GM12873 (cell line): ENCODE measurements at regions not wholly inside any gene's neighbourhood (a gene's known extent, or its start where the extent isn't known, plus 50 kb on each side); places are given as distances from the start of the nearest gene placed in this dataset.

Experiments
- TF ChIP-seq, protein P1 (sequence below): IDR thresholded peaks from 2 replicates; pipeline ENCODE4 v1.5.1; 2012; ENCODE audit warnings: low read depth, mild to moderate bottlenecking, moderate library complexity, low read length, control low read depth; ENCODE audit not compliant: insufficient read depth; ENCODE audit errors: missing control alignments

DNA sequence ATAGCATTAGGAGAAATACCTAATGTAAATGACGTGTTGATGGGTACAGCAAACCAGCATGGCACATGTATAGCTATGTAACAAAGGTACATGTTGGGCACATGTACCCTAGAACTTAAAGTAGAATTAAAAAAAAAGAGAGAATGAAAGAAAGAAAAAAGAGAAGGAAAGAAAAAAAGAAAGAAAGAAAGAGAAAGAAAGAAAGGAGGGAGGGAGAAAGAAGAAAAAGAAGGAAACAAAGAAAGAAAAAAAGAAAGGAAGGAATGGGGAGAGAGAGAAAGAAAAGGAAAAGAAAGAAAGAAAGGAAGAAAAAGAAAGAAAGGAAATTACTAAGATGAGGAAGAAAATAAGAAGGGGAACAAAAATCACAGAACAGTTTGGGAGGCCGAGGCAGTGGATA is 925.5 kb downstream of the LRFN5 start:
- TF ChIP-seq, protein P1, sequence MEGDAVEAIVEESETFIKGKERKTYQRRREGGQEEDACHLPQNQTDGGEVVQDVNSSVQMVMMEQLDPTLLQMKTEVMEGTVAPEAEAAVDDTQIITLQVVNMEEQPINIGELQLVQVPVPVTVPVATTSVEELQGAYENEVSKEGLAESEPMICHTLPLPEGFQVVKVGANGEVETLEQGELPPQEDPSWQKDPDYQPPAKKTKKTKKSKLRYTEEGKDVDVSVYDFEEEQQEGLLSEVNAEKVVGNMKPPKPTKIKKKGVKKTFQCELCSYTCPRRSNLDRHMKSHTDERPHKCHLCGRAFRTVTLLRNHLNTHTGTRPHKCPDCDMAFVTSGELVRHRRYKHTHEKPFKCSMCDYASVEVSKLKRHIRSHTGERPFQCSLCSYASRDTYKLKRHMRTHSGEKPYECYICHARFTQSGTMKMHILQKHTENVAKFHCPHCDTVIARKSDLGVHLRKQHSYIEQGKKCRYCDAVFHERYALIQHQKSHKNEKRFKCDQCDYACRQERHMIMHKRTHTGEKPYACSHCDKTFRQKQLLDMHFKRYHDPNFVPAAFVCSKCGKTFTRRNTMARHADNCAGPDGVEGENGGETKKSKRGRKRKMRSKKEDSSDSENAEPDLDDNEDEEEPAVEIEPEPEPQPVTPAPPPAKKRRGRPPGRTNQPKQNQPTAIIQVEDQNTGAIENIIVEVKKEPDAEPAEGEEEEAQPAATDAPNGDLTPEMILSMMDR: no peak

DNA sequence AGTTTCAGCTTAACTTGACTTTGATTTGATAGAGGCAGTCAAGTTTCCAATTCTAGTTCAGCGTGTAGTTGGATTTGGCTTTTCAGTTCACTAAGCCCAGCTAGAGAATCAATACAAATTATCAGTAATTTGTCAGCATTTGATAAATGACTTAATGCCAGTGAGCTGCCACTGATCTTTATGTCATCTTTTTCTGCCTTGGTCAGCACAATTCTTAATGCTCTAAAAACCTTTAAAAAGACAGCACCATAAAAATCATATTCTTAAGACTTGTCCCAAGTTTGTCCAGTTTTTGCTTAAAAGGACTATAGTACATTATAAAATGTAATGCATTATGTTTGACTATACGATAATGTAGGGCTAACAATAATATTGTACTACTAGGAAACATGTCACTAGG is 920.5 kb downstream of the LRFN5 start:
- TF ChIP-seq, protein P1: no peak

DNA sequence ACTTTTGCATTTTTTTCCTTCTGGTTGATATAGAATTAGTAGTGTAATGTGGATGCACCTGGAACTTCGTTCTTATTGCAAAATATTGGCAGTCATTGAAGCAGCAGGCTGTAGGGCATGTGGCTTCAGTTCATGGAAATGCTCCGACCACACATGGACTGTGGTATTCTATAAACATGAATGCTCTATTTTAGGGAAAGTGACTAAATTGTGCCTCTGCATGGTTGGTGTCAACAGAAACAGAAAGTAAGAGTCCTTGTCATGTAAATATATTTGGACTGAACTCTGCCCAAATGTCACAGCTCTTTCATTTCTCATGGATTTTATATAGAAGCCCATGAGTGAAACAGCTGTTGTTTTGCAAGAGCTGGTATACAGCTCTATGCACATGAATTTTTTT is 917.0 kb downstream of the LRFN5 start:
- TF ChIP-seq, protein P1: no peak

DNA sequence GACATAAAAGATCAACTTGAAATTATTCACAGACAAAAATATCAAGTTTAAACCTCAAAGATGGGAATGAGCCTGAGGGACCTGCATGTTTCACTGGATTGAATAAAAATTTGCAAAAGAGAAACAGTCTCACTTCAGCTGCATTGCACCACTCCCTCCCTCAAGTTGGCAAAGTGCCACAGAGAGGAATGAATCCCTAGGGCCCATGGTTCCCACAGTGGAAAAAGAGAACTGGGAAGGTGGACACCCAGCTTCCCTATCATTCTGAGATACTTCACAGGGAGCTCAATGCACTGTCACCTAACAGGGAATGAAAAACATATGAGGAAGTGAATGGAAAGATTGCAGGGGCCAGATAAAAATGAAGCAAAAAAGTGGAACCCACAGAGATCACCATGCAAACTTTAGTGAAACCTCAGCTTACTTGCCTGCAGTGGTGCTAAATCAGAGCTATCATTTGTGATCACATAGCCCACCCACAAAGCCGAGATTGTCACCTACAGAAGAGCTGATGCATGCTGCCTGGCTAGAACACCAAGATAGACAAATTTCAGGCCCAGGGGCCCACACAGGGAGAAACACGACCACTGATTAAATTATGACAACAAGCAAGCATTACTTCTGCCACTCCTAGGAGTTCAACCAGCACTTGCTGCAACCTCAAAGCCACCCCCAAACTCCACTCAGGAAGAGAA is 911.3 kb downstream of the LRFN5 start:
- TF ChIP-seq, protein P1: no peak

DNA sequence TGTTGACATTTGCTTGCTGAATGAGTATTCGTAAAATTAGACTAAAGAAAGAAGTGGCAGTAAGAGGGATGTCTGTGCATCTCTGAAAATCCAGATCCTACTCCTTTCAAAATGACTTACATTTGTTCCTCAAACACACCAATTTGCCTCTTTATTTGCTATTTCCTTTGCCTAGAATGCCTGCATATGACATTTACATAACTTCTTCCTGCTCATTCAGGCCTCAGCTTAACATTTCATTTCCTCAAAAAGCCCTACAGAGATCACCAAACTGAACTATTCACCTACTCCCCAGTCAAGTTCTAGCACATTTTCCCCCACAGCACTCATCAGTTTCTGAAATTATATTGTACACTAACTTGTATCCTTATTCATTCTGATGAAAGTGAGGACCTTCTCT is 907.2 kb downstream of the LRFN5 start:
- TF ChIP-seq, protein P1: no peak

DNA sequence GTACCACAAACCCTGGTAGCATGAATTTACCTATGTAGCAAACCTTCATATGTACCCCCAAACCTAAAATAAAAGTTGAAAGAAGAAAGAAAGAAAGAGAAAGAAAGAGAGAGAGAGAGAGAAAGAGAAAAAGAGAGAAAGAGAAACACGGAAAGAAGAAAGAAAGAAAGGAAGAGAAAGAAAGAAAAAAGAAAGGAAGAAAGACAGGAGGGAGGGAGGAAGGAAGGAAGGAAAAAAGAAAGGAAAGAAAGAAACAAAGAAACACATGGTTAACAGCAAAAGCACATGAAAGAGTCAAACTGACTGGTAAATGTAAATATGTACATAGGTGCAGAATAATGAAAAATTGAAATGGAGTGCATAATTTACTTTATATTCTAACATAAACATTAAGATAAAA is 903.4 kb downstream of the LRFN5 start:
- TF ChIP-seq, protein P1: no peak

DNA sequence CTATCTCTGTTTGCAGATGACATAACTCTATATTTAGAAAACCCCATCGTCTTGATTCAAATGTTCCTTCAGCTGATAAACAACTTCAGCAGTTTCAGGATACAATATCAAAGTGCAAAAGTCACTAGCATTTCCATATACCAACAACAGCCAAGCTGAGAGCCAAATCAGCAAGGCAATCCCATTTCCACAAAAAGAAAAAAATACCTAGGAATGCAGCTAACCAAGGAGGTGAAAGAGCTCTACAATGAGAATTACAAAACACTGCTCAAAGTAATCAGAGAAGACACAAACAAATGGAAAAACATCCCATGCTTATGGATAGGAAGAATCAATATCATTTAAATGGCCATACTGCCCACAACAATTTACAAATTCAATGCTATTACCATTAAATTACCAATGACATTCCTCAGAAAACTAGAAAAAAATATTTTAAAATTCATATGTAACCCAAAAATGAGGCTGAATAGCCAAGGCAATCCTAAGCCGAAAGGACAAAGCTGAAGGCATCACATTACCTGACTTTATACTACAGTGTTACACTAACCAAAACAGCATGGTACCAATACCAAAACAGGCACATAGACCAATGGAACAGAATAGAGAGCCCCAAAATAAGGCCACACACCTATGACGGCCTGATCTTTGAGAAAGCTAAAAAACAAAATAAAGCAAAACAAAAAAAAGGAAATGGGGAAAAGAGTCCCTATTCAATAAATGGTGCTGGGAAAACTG is 901.7 kb downstream of the LRFN5 start:
- TF ChIP-seq, protein P1: no peak
